Upper lobe of left lung (tissue), 6 donors: ENCODE measurements at regions not wholly inside any gene's neighbourhood (a gene's known extent, or its start where the extent isn't known, plus 50 kb on each side); places are given as distances from the start of the nearest gene placed in this dataset.

Source experiments
- ATAC-seq, 2 donors: fragments of 200-7000 bp; cut with Tn5 transposase; one replicate each; pipeline ENCODE4 v1.9.1; 2022; ENCODE audit warnings: mild to moderate bottlenecking in 2 of 2, moderate library complexity in 2 of 2; ENCODE audit not compliant: low FRiP score in 2 of 2
- DNase-seq, 2 donors: peaks; one replicate each; pipeline ENCODE4 v3.0.0-alpha.2; 2019 to 2020
- H3K27ac ChIP-seq, 4 donors: fragments of 200-600 bp; sonication (generic); one replicate each; pipeline ENCODE4 v1.5.1; 2016 to 2019
- H3K27me3 ChIP-seq, 4 donors: fragments of 200-600 bp; sonication (generic); one replicate each; pipeline ENCODE4 v1.5.1; 2017 to 2019
- H3K36me3 ChIP-seq, 4 donors: fragments of 200-600 bp; sonication (generic); one replicate each; pipeline ENCODE4 v1.5.1; 2016 to 2019
- H3K4me1 ChIP-seq, 4 donors: fragments of 200-600 bp; sonication (generic); one replicate each; pipeline ENCODE4 v1.5.1; 2018 to 2019
- H3K4me3 ChIP-seq, 4 donors: fragments of 200-600 bp; sonication (generic); one replicate each; pipeline ENCODE4 v1.5.1; 2017 to 2019; ENCODE audit warnings: mild to moderate bottlenecking in 2 of 4, moderate library complexity in 1 of 4
- H3K9me3 ChIP-seq, 4 donors: fragments of 200-600 bp; sonication (generic); one replicate each; pipeline ENCODE4 v1.5.1; 2018 to 2019
- EP300 ChIP-seq, 4 donors: sonication (generic); formaldehyde crosslinking; IDR thresholded peaks; one replicate each; pipeline ENCODE4 v1.5.1; 2017; ENCODE audit warnings: antibody characterized with exemption in 4 of 4, control low read depth in 2 of 4
- POLR2A ChIP-seq, 4 donors: fragments of 450-650 bp; IDR thresholded peaks; one replicate each; pipeline ENCODE4 v1.5.1; 2016 to 2017; ENCODE audit warnings: antibody characterized with exemption in 4 of 4, mild to moderate bottlenecking in 2 of 4
- POLR2AphosphoS5 ChIP-seq, 2 donors: sonication (generic); formaldehyde crosslinking; IDR thresholded peaks; one replicate each; pipeline ENCODE4 v1.5.1; 2017; ENCODE audit warnings: antibody characterized with exemption in 2 of 2
- WGBS, 2 donors: methylation state at CpG; one replicate each; pipeline ENCODE4 v1.1.5; 2017 to 2018; 5-methylcytosine and 5-hydroxymethylcytosine counted together
- TF ChIP-seq, protein P1 (sequence below), 6 experiments: fragments of 450-650 bp in 4 of 6; fragments of 200-600 bp in 2 of 6; sonication (generic) in 2 of 6; IDR thresholded peaks; one replicate each; pipeline ENCODE4 v1.5.1; 2016 to 2019; ENCODE audit warnings: antibody characterized with exemption in 6 of 6
- donor health status: DM: no; HTN: no; CAD: no; lungs with moderate emphysema.
- donor health status: DM: no; HTN: yes; CAD: no; lungs with severe emphysema.

DNA sequence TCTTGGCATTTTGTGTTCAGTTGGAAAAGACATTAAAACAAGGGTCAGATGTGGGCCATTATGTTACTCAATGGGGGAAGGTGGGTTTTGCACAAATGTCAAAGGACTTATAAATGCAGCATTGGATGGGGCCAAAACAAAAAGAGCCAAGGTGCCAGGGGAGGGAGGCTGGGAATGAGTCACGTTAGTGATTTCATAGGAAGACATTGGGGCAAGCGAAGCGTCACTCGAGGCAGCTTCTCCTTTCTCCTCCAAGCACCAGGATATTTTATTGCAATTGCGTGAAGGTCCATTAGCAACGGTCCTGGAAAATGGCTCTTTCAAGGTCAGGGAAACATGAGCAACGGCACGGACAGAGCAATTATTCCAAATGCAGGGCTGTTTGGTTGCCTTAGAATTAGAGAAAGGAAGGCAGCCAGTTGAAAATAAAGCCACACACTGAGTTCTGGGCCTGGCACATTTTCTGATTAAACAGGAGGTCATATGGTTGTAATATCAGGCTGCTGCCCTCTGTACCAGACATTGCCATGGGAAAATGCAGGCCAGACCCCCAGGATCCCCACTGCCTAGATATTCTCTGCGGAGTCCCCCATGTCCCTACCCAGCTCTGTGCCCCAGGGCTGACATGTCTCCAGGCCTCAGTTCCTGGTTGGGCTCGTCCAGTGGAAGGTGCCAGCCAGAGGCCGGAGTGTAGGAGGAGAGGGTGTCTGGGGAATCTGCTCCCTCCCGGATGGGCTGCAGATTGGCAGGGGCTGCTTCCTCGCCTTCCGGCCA, 63.3 kb upstream of the NANOS1 start:
- Histone ChIP-seq H3K9me3 (no peaks in the 10 kb centered on the region), H3K4me1 (no peaks in the 10 kb centered on the region), H3K4me3 (no peak overlapping the region), H3K36me3 (no peaks in the 10 kb centered on the region), H3K27me3 (no peaks in the 10 kb centered on the region), H3K27ac (no peak overlapping the region)
- WGBS, 2 donors: 87 to 88% methylated on average over 14 of the region's 14 CpGs
- DNase-seq (no peak), ATAC-seq (no peak)
- TF ChIP-seq EP300 (IDR thresholded peaks at IDR 0.05) (no peak), POLR2AphosphoS5 (IDR thresholded peaks at IDR 0.05) (no peak), POLR2A (IDR thresholded peaks at IDR 0.05) (no peak)
- TF ChIP-seq, protein P1, sequence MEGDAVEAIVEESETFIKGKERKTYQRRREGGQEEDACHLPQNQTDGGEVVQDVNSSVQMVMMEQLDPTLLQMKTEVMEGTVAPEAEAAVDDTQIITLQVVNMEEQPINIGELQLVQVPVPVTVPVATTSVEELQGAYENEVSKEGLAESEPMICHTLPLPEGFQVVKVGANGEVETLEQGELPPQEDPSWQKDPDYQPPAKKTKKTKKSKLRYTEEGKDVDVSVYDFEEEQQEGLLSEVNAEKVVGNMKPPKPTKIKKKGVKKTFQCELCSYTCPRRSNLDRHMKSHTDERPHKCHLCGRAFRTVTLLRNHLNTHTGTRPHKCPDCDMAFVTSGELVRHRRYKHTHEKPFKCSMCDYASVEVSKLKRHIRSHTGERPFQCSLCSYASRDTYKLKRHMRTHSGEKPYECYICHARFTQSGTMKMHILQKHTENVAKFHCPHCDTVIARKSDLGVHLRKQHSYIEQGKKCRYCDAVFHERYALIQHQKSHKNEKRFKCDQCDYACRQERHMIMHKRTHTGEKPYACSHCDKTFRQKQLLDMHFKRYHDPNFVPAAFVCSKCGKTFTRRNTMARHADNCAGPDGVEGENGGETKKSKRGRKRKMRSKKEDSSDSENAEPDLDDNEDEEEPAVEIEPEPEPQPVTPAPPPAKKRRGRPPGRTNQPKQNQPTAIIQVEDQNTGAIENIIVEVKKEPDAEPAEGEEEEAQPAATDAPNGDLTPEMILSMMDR (IDR thresholded peaks at IDR 0.05): no peak

DNA sequence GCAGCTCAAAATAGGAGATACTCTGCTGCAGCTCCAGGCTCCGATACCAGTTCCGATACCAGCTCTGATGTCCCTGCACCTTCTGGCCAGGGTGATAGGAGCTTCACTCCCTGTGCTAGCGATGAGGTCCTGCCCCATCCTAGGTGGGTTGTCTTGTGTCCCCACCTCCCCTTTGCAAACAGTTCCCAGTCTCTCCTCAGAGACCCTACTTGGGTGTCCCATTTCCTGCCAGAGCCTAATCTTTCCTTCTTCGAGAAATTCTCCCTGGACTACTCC, 62.7 kb upstream of the NANOS1 start:
- Histone ChIP-seq H3K9me3 (no peaks in the 10 kb centered on the region), H3K27me3 (no peaks in the 10 kb centered on the region), H3K4me1 (no peaks in the 10 kb centered on the region), H3K4me3 (no peak overlapping the region), H3K27ac (no peak overlapping the region), H3K36me3 (no peaks in the 10 kb centered on the region)
- ATAC-seq (no peak), DNase-seq (no peak)
- no peak for TF ChIP-seq POLR2AphosphoS5 (IDR thresholded peaks at IDR 0.05)
- TF ChIP-seq, protein P1 (IDR thresholded peaks at IDR 0.05): no peak
- TF ChIP-seq EP300 (IDR thresholded peaks at IDR 0.05): no peak
- no peak for TF ChIP-seq POLR2A (IDR thresholded peaks at IDR 0.05)
- WGBS, 2 donors: 75 to 81% methylated on average over 4 of the region's 4 CpGs

DNA sequence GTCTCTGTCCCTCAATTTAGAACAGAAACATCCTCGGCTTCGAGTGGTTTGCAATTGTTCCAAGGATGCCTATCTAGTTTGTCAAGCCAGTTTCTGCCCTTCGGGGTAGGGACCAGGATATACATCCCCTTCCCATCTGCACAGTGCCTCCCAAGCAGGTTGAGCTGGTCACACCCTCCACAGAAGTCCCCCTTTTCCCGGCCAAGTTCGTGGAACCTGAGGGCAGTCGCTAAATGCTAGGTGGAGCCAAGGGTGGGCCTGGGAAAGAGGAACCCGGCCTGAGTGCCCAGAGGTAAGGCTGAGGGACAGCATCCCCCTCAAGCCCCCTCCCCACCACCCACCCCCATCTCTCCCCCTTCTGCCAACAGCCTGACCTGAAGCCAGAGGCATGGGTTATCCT, 62.4 kb upstream of the NANOS1 start:
- no peak for ATAC-seq
- H3K4me1 ChIP-seq: no peaks in the 10 kb centered on the region
- H3K36me3 ChIP-seq: no peaks in the 10 kb centered on the region
- no peaks in the 10 kb centered on the region for H3K27me3 ChIP-seq
- DNase-seq: no peak
- no peak for TF ChIP-seq POLR2AphosphoS5 (IDR thresholded peaks at IDR 0.05)
- no peak for TF ChIP-seq POLR2A (IDR thresholded peaks at IDR 0.05)
- no peak for TF ChIP-seq EP300 (IDR thresholded peaks at IDR 0.05)
- TF ChIP-seq, protein P1 (IDR thresholded peaks at IDR 0.05): no peak
- no peak overlapping the region for H3K4me3 ChIP-seq
- WGBS, 2 donors: 58 to 65% methylated on average over 6 to 7 of the region's 7 CpGs
- no peaks in the 10 kb centered on the region for H3K9me3 ChIP-seq
- no peak overlapping the region for H3K27ac ChIP-seq

DNA sequence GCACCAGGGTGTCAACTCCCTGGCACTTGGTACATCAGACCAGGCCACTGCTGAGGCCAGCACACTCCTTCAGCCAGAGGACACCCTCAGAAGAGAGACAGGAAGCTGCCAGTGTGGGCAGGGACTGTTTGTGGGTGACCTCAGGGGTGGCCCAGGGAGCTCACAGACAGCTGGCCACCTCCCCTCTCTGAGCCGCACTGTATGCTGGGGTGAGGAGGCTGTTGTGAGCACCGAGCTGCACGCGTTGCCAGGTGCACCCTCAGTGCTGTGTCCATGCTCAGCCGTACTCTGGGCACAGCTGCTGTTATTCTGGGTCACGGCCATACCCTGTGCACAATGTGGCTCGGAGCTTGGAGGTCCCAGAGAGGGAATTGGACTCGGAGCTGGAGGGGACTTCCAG, 61.5 kb upstream of the NANOS1 start:
- H3K27me3 ChIP-seq: no peaks in the 10 kb centered on the region
- H3K9me3 ChIP-seq: no peaks in the 10 kb centered on the region
- no peak for DNase-seq
- H3K27ac ChIP-seq: no peak overlapping the region
- no peak for ATAC-seq
- TF ChIP-seq EP300 (IDR thresholded peaks at IDR 0.05) (no peak), POLR2AphosphoS5 (IDR thresholded peaks at IDR 0.05) (no peak), POLR2A (IDR thresholded peaks at IDR 0.05) (no peak)
- TF ChIP-seq, protein P1 (IDR thresholded peaks at IDR 0.05): no peak
- no peak overlapping the region for H3K4me3 ChIP-seq
- WGBS, 2 donors: 60 to 75% methylated on average over 1 to 8 of the region's 8 CpGs
- H3K36me3 ChIP-seq: no peaks in the 10 kb centered on the region
- no peaks in the 10 kb centered on the region for H3K4me1 ChIP-seq

DNA sequence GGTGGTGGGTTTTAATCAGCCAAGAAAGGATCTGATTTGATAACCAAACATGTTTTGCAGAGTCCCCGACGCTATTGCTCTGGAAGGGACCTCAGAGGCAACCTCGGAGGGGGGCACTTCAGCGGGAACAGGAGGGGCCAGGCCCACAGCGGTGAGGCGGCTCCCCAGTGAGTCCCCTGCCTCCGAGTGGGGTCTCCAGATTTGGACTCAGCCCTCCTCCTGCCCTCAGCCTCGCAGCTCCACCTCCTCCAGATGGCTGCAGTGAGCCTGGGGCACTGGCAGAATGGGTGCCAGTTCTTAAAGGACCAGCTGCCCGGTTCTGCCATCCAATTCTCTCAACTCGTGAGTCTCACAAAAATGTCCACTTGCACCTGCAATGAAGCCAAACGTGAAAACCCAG, 61.0 kb upstream of the NANOS1 start:
- Histone ChIP-seq H3K36me3 (no peaks in the 10 kb centered on the region), H3K9me3 (no peaks in the 10 kb centered on the region), H3K27me3 (no peaks in the 10 kb centered on the region)

More for the DNA sequence above, 61.0 kb upstream of the NANOS1 start:
- 78 to 90% methylated on average over 11 of the region's 11 CpGs for WGBS, 2 donors
- no peak for ATAC-seq
- DNase-seq: no peak
- Histone ChIP-seq H3K27ac (no peak overlapping the region), H3K4me3 (no peak overlapping the region), H3K4me1 (no peaks in the 10 kb centered on the region)
- no peak for TF ChIP-seq POLR2AphosphoS5 (IDR thresholded peaks at IDR 0.05)
- TF ChIP-seq POLR2A (IDR thresholded peaks at IDR 0.05): no peak
- TF ChIP-seq EP300 (IDR thresholded peaks at IDR 0.05): no peak
- TF ChIP-seq, protein P1 (IDR thresholded peaks at IDR 0.05): no peak
